Stimulated activated CD4-positive, alpha-beta T cell treated with anti-CD3 and anti-CD28 coated beads, TNF-alpha, amount 100 ng/mL, for 1 hour (primary cell): ENCODE measurements at regions not wholly inside any gene's neighbourhood (a gene's known extent, or its start where the extent isn't known, plus 50 kb on each side); places are given as distances from the start of the nearest gene placed in this dataset.

Source experiments
- DNase-seq, 3 donors: peaks; one replicate each; pipeline ENCODE4 v3.0.0-alpha.2; 2020; ENCODE audit warnings: low read depth in 3 of 3, low spot score in 1 of 3

DNA sequence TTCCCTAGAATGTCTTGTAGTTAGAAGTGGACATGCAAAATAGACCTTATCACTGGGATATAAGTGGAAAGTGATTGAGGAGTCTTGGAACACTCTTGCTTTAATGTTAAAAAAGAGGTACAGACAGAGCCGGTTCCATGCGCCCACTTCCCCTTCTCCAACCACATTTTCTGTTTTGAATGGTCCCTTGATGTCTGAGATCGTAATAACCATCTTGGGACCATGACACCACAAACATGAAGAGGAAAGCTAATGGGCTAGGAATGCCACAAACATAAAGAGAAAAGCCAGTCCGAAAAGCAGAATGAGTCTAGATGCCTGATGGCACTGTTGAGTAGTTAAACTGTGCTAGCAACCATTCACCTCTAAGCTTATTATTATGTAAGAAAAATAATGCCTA is 54.8 kb upstream of the SPON1 start:
- no peak for DNase-seq

DNA sequence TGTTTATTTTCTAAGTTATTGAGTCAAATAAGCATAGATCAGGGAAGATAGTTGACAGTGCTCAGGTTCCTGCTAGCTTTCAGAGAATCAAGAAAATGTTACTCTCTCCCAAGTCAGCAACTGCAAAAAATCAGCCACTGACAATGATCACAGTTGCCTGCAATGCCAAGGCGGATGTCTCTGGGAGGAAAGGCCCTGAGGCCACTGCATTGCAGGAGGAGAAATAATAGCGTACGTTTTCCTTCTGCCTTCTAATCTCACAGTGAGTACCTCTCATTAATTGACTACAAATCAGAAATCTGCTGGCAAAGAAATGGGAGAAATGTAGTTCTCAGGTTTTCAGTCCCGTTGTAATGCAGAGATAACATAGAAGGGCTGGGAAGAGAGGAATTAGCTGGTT is 54.0 kb upstream of the SPON1 start:
- DNase-seq: no peak
